Neural cell (in vitro differentiated cells): ENCODE measurements at regions not wholly inside any gene's neighbourhood (a gene's known extent, or its start where the extent isn't known, plus 50 kb on each side); places are given as distances from the start of the nearest gene placed in this dataset.

Experiments
- H2AFZ ChIP-seq: fragments of 200-600, 300-800 bp; sonication (generic), shearing (Covaris generic); 2 replicates; pipeline ENCODE4 v1.6.0; 2014; ENCODE audit warnings: low read depth, mild to moderate bottlenecking, antibody characterized with exemption, low read length, moderate library complexity
- H3F3A ChIP-seq: fragments of 200-600 bp; shearing (Covaris generic); 2 replicates; pipeline ENCODE4 v1.6.1; 2016; ENCODE audit warnings: mild to moderate bottlenecking, moderate library complexity, mixed read lengths, antibody characterized with exemption, low read length; ENCODE audit not compliant: insufficient read depth, poor library complexity, severe bottlenecking
- H3K27ac ChIP-seq: fragments of 200-600, 300-800 bp; sonication (generic), shearing (Covaris generic); 2 replicates; pipeline ENCODE4 v1.5.1; 2014; ENCODE audit warnings: mild to moderate bottlenecking, low read length, moderate library complexity
- H3K27me3 ChIP-seq: fragments of 300-800, 200-600 bp; sonication (generic), shearing (Covaris generic); 2 replicates; pipeline ENCODE4 v1.6.0; 2014; ENCODE audit warnings: mild to moderate bottlenecking, low read depth, low read length, moderate library complexity; ENCODE audit not compliant: insufficient read depth
- H3K36me3 ChIP-seq: fragments of 300-800, 200-600 bp; sonication (generic), shearing (Covaris generic); 2 replicates; pipeline ENCODE4 v1.5.1; 2014; ENCODE audit warnings: mild to moderate bottlenecking, antibody characterized with exemption, low read length, moderate library complexity; ENCODE audit not compliant: insufficient read depth
- H3K4me2 ChIP-seq: fragments of 300-800, 200-600 bp; sonication (generic), shearing (Covaris generic); 2 replicates; pipeline ENCODE4 v1.6.0; 2014; ENCODE audit warnings: mild to moderate bottlenecking, low read length
- H3K4me3 ChIP-seq: fragments of 300-800, 200-600 bp; sonication (generic), shearing (Covaris generic); 2 replicates; pipeline ENCODE4 v1.5.1; 2014; ENCODE audit warnings: mild to moderate bottlenecking, low read length, moderate library complexity
- H3K79me2 ChIP-seq: fragments of 200-600 bp; shearing (Covaris generic); replicated peaks from 2 replicates; pipeline ENCODE4 v1.6.0; 2014; ENCODE audit warnings: mild to moderate bottlenecking, low read length, moderate library complexity; ENCODE audit not compliant: insufficient read depth
- H3K9ac ChIP-seq: fragments of 300-800, 200-600 bp; sonication (generic), shearing (Covaris generic); 2 replicates; pipeline ENCODE4 v1.6.1; 2016; ENCODE audit warnings: mild to moderate bottlenecking, low read length, mixed read lengths
- H3K9me2 ChIP-seq: fragments of 200-600 bp; shearing (Covaris generic); 2 replicates; pipeline ENCODE4 v1.6.1; 2016; ENCODE audit warnings: mild to moderate bottlenecking, low read length, mixed read lengths; ENCODE audit not compliant: insufficient read depth
- H3K9me3 ChIP-seq: fragments of 200-600, 300-800 bp; sonication (generic), shearing (Covaris generic); 2 replicates; pipeline ENCODE4 v1.6.1; 2016; ENCODE audit warnings: mild to moderate bottlenecking, mixed run types, low read length, moderate library complexity, mixed read lengths
- H4K20me1 ChIP-seq: fragments of 200-600 bp; shearing (Covaris generic); 2 replicates; pipeline ENCODE4 v1.6.1; 2016; ENCODE audit warnings: mild to moderate bottlenecking, mixed run types; ENCODE audit not compliant: insufficient read depth
- EP300 ChIP-seq: fragments of 450-650 bp; conservative IDR thresholded peaks from 2 replicates; pipeline ENCODE4 v1.6.1; 2014; ENCODE audit warnings: antibody characterized with exemption, mild to moderate bottlenecking, moderate library complexity; ENCODE audit not compliant: poor library complexity, severe bottlenecking
- EZH2 ChIP-seq: fragments of 200-600, 300-800 bp; shearing (Covaris generic), sonication (generic); IDR thresholded peaks from 2 replicates; pipeline ENCODE4 v1.6.1; 2014; ENCODE audit warnings: antibody characterized with exemption, low read length, borderline replicate concordance, mild to moderate bottlenecking; ENCODE audit not compliant: insufficient read depth, poor library complexity, severe bottlenecking
- MXI1 ChIP-seq: fragments of 450-650 bp; conservative IDR thresholded peaks from 2 replicates; pipeline ENCODE4 v1.6.1; 2014; ENCODE audit warnings: antibody characterized with exemption, mild to moderate bottlenecking; ENCODE audit not compliant: poor library complexity, severe bottlenecking
- POLR2AphosphoS5 ChIP-seq: IDR thresholded peaks from 2 replicates; pipeline ENCODE4 v1.6.1; 2012
- RAD21 ChIP-seq: fragments of 450-650 bp; conservative IDR thresholded peaks from 2 replicates; pipeline ENCODE4 v1.6.1; 2014; ENCODE audit warnings: antibody characterized with exemption, mild to moderate bottlenecking, moderate library complexity
- REST ChIP-seq: IDR thresholded peaks from 2 replicates; pipeline ENCODE4 v1.6.1; 2012; ENCODE audit warnings: borderline replicate concordance
- SMC3 ChIP-seq: fragments of 450-650 bp; conservative IDR thresholded peaks from 2 replicates; pipeline ENCODE4 v1.6.1; 2014; ENCODE audit warnings: antibody characterized with exemption, mild to moderate bottlenecking, moderate library complexity; ENCODE audit not compliant: poor library complexity
- TAF1 ChIP-seq: IDR thresholded peaks from 2 replicates; pipeline ENCODE4 v1.6.1; 2012; ENCODE audit warnings: low read depth
- TF ChIP-seq, protein P1 (sequence below): fragments of 450-650 bp; IDR thresholded peaks from 2 replicates; pipeline ENCODE4 v1.5.1; 2014; ENCODE audit warnings: antibody characterized with exemption, mild to moderate bottlenecking, moderate library complexity; ENCODE audit not compliant: poor library complexity, severe bottlenecking

DNA sequence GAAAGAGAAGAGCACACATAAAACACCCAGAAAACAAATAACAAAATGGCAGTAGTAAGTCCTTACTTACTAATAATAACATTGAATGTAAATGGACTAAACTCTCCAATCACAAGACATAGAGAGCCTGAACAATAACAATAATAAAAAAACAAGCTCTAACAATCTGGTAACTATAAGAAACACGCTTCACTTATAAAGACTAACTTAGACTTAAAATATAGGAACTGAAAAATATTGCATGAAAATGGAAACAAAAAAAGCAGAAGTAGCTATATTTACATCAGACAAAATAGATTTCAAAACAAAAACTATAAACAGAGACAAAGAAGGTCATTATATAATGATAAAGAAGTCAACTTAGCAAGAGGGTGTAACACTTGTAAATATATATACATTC lies 83.1 kb upstream of the LYPLAL1 start:
- Histone ChIP-seq H3K36me3 (no peaks in the 10 kb centered on the region), H4K20me1 (no peaks in the 10 kb centered on the region), H3K9me3 (no peaks in the 10 kb centered on the region), H3K9ac (no peak overlapping the region), H3K79me2 (no peaks in the 10 kb centered on the region), H3K27me3 (no peaks in the 10 kb centered on the region), H3K9me2 (no peaks in the 10 kb centered on the region), H2AFZ (no peak overlapping the region), H3K4me2 (no peak overlapping the region), H3K27ac (no peak overlapping the region), H3K4me3 (no peak overlapping the region), H3F3A (no peaks in the 10 kb centered on the region)
- TF ChIP-seq SMC3 (no peak), TAF1 (no peak), REST (no peak), POLR2AphosphoS5 (no peak), RAD21 (no peak), MXI1 (no peak), EP300 (no peak), EZH2 (no peak)
- TF ChIP-seq, protein P1, sequence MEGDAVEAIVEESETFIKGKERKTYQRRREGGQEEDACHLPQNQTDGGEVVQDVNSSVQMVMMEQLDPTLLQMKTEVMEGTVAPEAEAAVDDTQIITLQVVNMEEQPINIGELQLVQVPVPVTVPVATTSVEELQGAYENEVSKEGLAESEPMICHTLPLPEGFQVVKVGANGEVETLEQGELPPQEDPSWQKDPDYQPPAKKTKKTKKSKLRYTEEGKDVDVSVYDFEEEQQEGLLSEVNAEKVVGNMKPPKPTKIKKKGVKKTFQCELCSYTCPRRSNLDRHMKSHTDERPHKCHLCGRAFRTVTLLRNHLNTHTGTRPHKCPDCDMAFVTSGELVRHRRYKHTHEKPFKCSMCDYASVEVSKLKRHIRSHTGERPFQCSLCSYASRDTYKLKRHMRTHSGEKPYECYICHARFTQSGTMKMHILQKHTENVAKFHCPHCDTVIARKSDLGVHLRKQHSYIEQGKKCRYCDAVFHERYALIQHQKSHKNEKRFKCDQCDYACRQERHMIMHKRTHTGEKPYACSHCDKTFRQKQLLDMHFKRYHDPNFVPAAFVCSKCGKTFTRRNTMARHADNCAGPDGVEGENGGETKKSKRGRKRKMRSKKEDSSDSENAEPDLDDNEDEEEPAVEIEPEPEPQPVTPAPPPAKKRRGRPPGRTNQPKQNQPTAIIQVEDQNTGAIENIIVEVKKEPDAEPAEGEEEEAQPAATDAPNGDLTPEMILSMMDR: no peak

GRCh38 chr1:219092206-219092605 lies 81.5 kb upstream of the LYPLAL1 start:
- TF ChIP-seq TAF1 (no peak), EZH2 (no peak), MXI1 (no peak), REST (no peak), SMC3 (no peak), EP300 (no peak), POLR2AphosphoS5 (no peak), RAD21 (no peak)
- TF ChIP-seq, protein P1: no peak
- Histone ChIP-seq H3K9me2 (no peaks in the 10 kb centered on the region), H3F3A (no peaks in the 10 kb centered on the region), H3K36me3 (no peaks in the 10 kb centered on the region), H3K4me2 (no peak overlapping the region), H3K9ac (no peak overlapping the region), H3K27me3 (no peaks in the 10 kb centered on the region), H3K4me3 (no peak overlapping the region), H3K27ac (no peak overlapping the region), H4K20me1 (no peaks in the 10 kb centered on the region), H3K9me3 (no peaks in the 10 kb centered on the region), H3K79me2 (no peaks in the 10 kb centered on the region), H2AFZ (no peak overlapping the region)
